Fibroblast of lung (primary cell): ENCODE measurements at regions not wholly inside any gene's neighbourhood (a gene's known extent, or its start where the extent isn't known, plus 50 kb on each side); places are given as distances from the start of the nearest gene placed in this dataset.

Experiments
- EZH2 ChIP-seq: IDR thresholded peaks from 2 replicates; pipeline ENCODE4 v1.5.1; 2012; ENCODE audit warnings: low read length, control low read depth, mild to moderate bottlenecking; ENCODE audit errors: missing control alignments
- TF ChIP-seq, protein P1 (sequence below), 2 donors: IDR thresholded peaks in 1 of 2; conservative IDR thresholded peaks in 1 of 2; 1 replicate in 1 of 2; 2 replicates in 1 of 2; pipeline ENCODE4 v1.5.1; 2011 to 2012; ENCODE audit warnings: low read length in 2 of 2, control low read depth in 1 of 2, inconsistent platforms in 1 of 2, low read depth in 1 of 2, mild to moderate bottlenecking in 1 of 2

- TF ChIP-seq, protein P1, sequence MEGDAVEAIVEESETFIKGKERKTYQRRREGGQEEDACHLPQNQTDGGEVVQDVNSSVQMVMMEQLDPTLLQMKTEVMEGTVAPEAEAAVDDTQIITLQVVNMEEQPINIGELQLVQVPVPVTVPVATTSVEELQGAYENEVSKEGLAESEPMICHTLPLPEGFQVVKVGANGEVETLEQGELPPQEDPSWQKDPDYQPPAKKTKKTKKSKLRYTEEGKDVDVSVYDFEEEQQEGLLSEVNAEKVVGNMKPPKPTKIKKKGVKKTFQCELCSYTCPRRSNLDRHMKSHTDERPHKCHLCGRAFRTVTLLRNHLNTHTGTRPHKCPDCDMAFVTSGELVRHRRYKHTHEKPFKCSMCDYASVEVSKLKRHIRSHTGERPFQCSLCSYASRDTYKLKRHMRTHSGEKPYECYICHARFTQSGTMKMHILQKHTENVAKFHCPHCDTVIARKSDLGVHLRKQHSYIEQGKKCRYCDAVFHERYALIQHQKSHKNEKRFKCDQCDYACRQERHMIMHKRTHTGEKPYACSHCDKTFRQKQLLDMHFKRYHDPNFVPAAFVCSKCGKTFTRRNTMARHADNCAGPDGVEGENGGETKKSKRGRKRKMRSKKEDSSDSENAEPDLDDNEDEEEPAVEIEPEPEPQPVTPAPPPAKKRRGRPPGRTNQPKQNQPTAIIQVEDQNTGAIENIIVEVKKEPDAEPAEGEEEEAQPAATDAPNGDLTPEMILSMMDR (conservative IDR thresholded peaks at IDR 0.05 in 1 of 2, IDR thresholded peaks at IDR 0.05 in 1 of 2; ENCODE audit: low read depth in 1 of 2, low read length in 2 of 2): no peak
- TF ChIP-seq EZH2: no peak
Observed at GRCh38 chr6:66970373-66970772, 1263.3 kb upstream of the EYS start.
